ENCODE measurements at regions not wholly inside any gene's neighbourhood (a gene's known extent, or its start where the extent isn't known, plus 50 kb on each side); places are given as distances from the start of the nearest gene placed in this dataset.

DNA sequence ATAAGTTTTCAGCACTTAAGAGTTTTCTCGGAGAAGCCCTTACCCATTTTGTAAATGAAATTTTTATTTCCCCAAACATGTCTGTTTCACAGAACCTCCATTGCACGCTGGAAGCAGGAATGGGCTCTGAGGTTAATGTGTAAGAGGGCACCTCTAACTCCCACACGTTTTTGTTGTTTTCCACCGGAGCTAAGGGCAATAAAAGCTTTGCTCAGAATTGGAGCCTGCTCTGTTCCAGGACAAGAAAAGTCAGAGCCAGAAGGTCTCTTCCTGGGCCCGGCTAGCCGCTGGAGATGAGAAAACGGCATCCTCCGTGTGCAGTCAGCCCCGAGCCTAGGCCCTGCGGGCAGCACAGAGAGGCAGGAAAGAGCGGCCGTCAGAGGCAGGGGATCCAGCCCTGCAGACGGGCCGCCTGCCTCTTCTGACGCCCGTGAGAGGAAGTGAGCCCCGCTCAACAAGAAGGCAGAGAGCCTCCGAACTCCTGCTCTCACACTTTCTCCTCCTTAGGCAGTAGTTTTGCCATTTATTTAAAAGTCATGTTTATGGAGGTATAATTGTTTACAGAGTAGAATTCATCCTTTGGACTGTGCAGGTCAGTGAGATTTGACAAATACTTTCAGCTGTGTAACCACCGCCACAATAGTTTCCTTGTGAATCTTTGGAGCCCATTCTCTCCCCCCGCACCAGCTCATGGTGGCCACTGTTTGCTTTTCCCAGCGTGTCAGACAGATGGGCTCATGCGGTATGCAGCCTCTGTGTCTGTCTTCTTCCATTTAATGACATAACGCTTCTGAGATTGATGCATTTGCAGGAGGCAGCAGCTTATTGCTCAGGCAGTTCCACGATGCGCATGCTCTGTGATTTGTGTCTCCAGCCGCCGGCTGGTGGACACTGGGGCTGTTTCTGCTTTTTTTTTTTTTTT, 117.3 kb downstream of the GALR1 start (continued):
- TF ChIP-seq KAT8 (CRISPR knock-in tag; IDR thresholded peaks at IDR 0.05) (peak; percentile 69; the same call in 1 of the 2 replicates), ZNF484 (CRISPR knock-in tag; IDR thresholded peaks at IDR 0.05; ENCODE audit: borderline replicate concordance, low read depth) (no peak), SMAD3 (CRISPR knock-in tag; IDR thresholded peaks at IDR 0.05) (0 out of 2 replicates have a peak, but pooled peaks have one; percentile 28), ZNF570 (CRISPR knock-in tag; IDR thresholded peaks at IDR 0.05; ENCODE audit: borderline replicate concordance) (no peak), ZNF354B (CRISPR knock-in tag; IDR thresholded peaks at IDR 0.05) (0 out of 2 replicates have a peak, but pooled peaks have one; percentile 59), ZNF724P (CRISPR knock-in tag; IDR thresholded peaks at IDR 0.05; ENCODE audit: borderline replicate concordance) (no peak), SIN3B (IDR thresholded peaks at IDR 0.05; ENCODE audit: low read length) (no peak), ZNF563 (CRISPR knock-in tag; IDR thresholded peaks at IDR 0.05) (peak; percentile 38; the same call in 1 of the 2 replicates), HES4 (CRISPR knock-in tag; IDR thresholded peaks at IDR 0.05; ENCODE audit: borderline replicate concordance) (no peak), EED (CRISPR knock-in tag; IDR thresholded peaks at IDR 0.05) (no peak), ZNF20 (CRISPR knock-in tag; IDR thresholded peaks at IDR 0.05) (no peak), TAF1 (CRISPR knock-in tag; IDR thresholded peaks at IDR 0.05) (no peak), BCL6 (CRISPR knock-in tag; IDR thresholded peaks at IDR 0.05) (peak; percentile 73), TFDP1 (CRISPR knock-in tag; IDR thresholded peaks at IDR 0.05; ENCODE audit: borderline replicate concordance) (peak; percentile 76; the same call in 1 of the 2 replicates), SKI (IDR thresholded peaks at IDR 0.05; ENCODE audit: partially characterized antibody) (peak; percentile 90), KDM1A (CRISPR knock-in tag; IDR thresholded peaks at IDR 0.05) (0 out of 2 replicates have a peak, but pooled peaks have one; percentile 37), U2AF2 (IDR thresholded peaks at IDR 0.05; ENCODE audit: low read depth, low read length) (no peak), SMC3 (IDR thresholded peaks at IDR 0.05; ENCODE audit: low read length) (no peak), RBFOX2 (IDR thresholded peaks at IDR 0.05; ENCODE audit: low read depth, low read length) (no peak), TBX2 (CRISPR knock-in tag; IDR thresholded peaks at IDR 0.05; ENCODE audit: borderline replicate concordance) (peak; percentile 87; the same call in 1 of the 2 replicates), ELF3 (CRISPR knock-in tag; IDR thresholded peaks at IDR 0.05) (peak; percentile 81), PITX1 (CRISPR knock-in tag; IDR thresholded peaks at IDR 0.05) (peak; percentile 56), PBX2 (CRISPR knock-in tag; IDR thresholded peaks at IDR 0.05) (no peak), ZNF572 (CRISPR knock-in tag; IDR thresholded peaks at IDR 0.05) (no peak), TCF7 (IDR thresholded peaks at IDR 0.05; ENCODE audit: low read depth) (peak; percentile 19; the same call in 1 of the 2 replicates)
- TF ChIP-seq, protein P1, sequence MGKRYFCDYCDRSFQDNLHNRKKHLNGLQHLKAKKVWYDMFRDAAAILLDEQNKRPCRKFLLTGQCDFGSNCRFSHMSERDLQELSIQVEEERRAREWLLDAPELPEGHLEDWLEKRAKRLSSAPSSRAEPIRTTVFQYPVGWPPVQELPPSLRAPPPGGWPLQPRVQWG (CRISPR knock-in tag; IDR thresholded peaks at IDR 0.05; ENCODE audit: borderline replicate concordance, low read depth): no peak
- TF ChIP-seq, protein P2, sequence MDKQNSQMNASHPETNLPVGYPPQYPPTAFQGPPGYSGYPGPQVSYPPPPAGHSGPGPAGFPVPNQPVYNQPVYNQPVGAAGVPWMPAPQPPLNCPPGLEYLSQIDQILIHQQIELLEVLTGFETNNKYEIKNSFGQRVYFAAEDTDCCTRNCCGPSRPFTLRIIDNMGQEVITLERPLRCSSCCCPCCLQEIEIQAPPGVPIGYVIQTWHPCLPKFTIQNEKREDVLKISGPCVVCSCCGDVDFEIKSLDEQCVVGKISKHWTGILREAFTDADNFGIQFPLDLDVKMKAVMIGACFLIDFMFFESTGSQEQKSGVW (CRISPR knock-in tag; IDR thresholded peaks at IDR 0.05; ENCODE audit: borderline replicate concordance): no peak
- TF ChIP-seq, protein P3, sequence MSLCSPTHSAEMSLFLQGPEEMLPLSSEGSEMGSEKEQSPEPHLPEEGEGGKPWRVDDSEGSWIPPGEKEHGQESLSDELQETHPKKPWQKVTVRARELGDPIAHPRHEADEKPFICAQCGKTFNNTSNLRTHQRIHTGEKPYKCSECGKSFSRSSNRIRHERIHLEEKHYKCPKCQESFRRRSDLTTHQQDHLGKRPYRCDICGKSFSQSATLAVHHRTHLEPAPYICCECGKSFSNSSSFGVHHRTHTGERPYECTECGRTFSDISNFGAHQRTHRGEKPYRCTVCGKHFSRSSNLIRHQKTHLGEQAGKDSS (CRISPR knock-in tag; IDR thresholded peaks at IDR 0.05; ENCODE audit: borderline replicate concordance, low read depth): no peak

Data from HepG2 (cell line).